OCI-LY7 (cell line): ENCODE measurements at regions not wholly inside any gene's neighbourhood (a gene's known extent, or its start where the extent isn't known, plus 50 kb on each side); places are given as distances from the start of the nearest gene placed in this dataset.

ENCODE experiments used
- BruUV-seq: library from RNA; stranded (reverse); fragments of 400-500 nt; replicated peaks from 2 replicates; lab custom pipeline; 2021; lab: Mats Ljungman, UMichigan
- CTCF ChIA-PET: fragments of 300-600 bp; sonication (Branson Sonifier 250); formaldehyde crosslinking; loops from one replicate; lab custom pipeline; 2022; ENCODE audit warnings: antibody characterized with exemption; ENCODE audit not compliant: unreplicated experiment; lab: Charles Lee
- POLR2A ChIA-PET: fragments of 300-600 bp; sonication (Branson Sonifier 250); formaldehyde crosslinking; loops from one replicate; lab custom pipeline; 2022; ENCODE audit warnings: antibody characterized with exemption; lab: Charles Lee
- DNase-seq: peaks from one replicate; pipeline ENCODE4 v3.0.0-alpha.2; 2015; ENCODE audit warnings: low spot score
- H2AFZ ChIP-seq: fragments of 200-600 bp; sonication (generic), shearing (Covaris generic); 2 replicates; pipeline ENCODE4 v1.6.1; 2014; ENCODE audit warnings: mild to moderate bottlenecking, antibody characterized with exemption, low read length, moderate library complexity
- H3K27ac ChIP-seq: fragments of 200-600 bp; sonication (generic); 2 replicates; pipeline ENCODE4 v1.5.1; 2014; ENCODE audit warnings: mixed run types, low read depth, mild to moderate bottlenecking, moderate library complexity, low read length, inconsistent platforms; ENCODE audit not compliant: poor library complexity, severe bottlenecking
- H3K36me3 ChIP-seq: fragments of 200-600 bp; sonication (generic); 2 replicates; pipeline ENCODE4 v1.6.1; 2014; ENCODE audit warnings: mild to moderate bottlenecking, antibody characterized with exemption, low read length, moderate library complexity, mixed read lengths; ENCODE audit not compliant: insufficient read depth
- H3K4me1 ChIP-seq: fragments of 200-600 bp; sonication (generic); 2 replicates; pipeline ENCODE4 v1.5.1; 2014; ENCODE audit warnings: mild to moderate bottlenecking, low read length; ENCODE audit not compliant: insufficient read depth, poor library complexity, severe bottlenecking
- H3K4me2 ChIP-seq: fragments of 200-600 bp; sonication (generic); 2 replicates; pipeline ENCODE4 v1.6.1; 2014; ENCODE audit warnings: mild to moderate bottlenecking, low read length
- H3K4me3 ChIP-seq: fragments of 200-600 bp; sonication (generic); 2 replicates; pipeline ENCODE4 v1.5.1; 2014; ENCODE audit warnings: mild to moderate bottlenecking, low read depth, low read length; ENCODE audit not compliant: poor library complexity, severe bottlenecking
- H3K79me2 ChIP-seq: fragments of 200-600 bp; sonication (generic); 2 replicates; pipeline ENCODE4 v1.6.1; 2016; ENCODE audit warnings: low read depth, mild to moderate bottlenecking, low read length, moderate library complexity, mixed read lengths; ENCODE audit not compliant: insufficient read depth
- H3K9me2 ChIP-seq: fragments of 200-600 bp; sonication (generic); 2 replicates; pipeline ENCODE4 v1.6.1; 2016; ENCODE audit warnings: mild to moderate bottlenecking, low read length, mixed read lengths; ENCODE audit not compliant: insufficient read depth
- H3K9me3 ChIP-seq: fragments of 200-600 bp; sonication (generic); 2 replicates; pipeline ENCODE4 v1.6.1; 2014; ENCODE audit warnings: mild to moderate bottlenecking, mixed run types, low read length, mixed read lengths
- H4K20me1 ChIP-seq: fragments of 200-600 bp; sonication (generic); 2 replicates; pipeline ENCODE4 v1.6.1; 2014; ENCODE audit warnings: mild to moderate bottlenecking, antibody characterized with exemption, low read length, moderate library complexity, mixed read lengths; ENCODE audit not compliant: insufficient read depth
- EZH2phosphoT487 ChIP-seq: fragments of 200-600 bp; sonication (generic); IDR thresholded peaks from 2 replicates; pipeline ENCODE4 v1.6.1; 2018; ENCODE audit warnings: low read depth, borderline replicate concordance, mild to moderate bottlenecking, mixed run types, antibody characterized with exemption, low read length, moderate library complexity, mixed read lengths
- intact Hi-C: fragments of 100-400 bp; cut with micrococcal nuclease; formaldehyde crosslinking; loops from one replicate; pipeline ENCODE4 v1.10.0; 2022; ENCODE audit not compliant: unreplicated experiment
- TF ChIP-seq, protein P1 (sequence below): fragments of 200-600 bp; sonication (generic); conservative IDR thresholded peaks from 2 replicates; pipeline ENCODE4 v1.5.1; 2014; ENCODE audit warnings: mild to moderate bottlenecking, antibody characterized with exemption, low read length, moderate library complexity, mixed read lengths

DNA sequence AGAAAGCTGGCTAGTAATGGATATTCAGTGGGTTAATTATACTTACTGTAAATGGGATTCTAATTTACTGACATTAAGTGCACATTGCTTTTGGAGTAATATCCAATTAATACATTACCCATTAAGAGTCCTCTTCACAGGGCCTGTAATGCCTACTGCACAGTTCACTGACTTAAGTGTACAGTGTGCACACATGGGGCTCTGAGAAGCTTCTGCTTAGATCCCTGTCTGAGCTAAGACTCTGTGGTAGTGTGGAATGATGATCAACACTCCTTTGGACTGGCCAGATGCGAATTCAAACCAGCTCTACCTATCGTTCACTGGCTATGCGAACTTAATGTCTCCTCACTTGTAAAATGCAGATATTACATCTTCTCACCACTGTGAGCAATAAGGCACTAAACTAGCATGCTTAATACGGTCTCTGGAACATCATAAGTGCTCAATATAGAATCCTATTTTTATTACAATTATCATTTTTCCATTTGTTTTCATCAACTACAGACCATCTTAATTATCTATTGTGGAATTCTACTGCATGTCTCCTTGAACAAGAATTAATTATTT, 53.8 kb upstream of the SEC61G start:
- no TSS peak for BruUV-seq
- Histone ChIP-seq H4K20me1 (no peaks in the 10 kb centered on the region), H3K9me3 (no peaks in the 10 kb centered on the region), H2AFZ (no peak overlapping the region), H3K4me1 (no peaks in the 10 kb centered on the region), H3K79me2 (no peaks in the 10 kb centered on the region), H3K27ac (no peak overlapping the region), H3K4me2 (no peak overlapping the region), H3K4me3 (no peak overlapping the region), H3K9me2 (no peaks in the 10 kb centered on the region), H3K36me3 (no peaks in the 10 kb centered on the region)
- no peak for DNase-seq
- intact Hi-C loops = no loop called here
- ChIA-PET POLR2A (interaction anchor here (0.6 kb wide), 5 partner anchors 17 to 1702 kb away, joined by 3 to 4 read pairs (median 3); no protein-coding TSS in a partner anchor), CTCF (no interaction called here)
- no peak for TF ChIP-seq EZH2phosphoT487
- TF ChIP-seq, protein P1, sequence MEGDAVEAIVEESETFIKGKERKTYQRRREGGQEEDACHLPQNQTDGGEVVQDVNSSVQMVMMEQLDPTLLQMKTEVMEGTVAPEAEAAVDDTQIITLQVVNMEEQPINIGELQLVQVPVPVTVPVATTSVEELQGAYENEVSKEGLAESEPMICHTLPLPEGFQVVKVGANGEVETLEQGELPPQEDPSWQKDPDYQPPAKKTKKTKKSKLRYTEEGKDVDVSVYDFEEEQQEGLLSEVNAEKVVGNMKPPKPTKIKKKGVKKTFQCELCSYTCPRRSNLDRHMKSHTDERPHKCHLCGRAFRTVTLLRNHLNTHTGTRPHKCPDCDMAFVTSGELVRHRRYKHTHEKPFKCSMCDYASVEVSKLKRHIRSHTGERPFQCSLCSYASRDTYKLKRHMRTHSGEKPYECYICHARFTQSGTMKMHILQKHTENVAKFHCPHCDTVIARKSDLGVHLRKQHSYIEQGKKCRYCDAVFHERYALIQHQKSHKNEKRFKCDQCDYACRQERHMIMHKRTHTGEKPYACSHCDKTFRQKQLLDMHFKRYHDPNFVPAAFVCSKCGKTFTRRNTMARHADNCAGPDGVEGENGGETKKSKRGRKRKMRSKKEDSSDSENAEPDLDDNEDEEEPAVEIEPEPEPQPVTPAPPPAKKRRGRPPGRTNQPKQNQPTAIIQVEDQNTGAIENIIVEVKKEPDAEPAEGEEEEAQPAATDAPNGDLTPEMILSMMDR = no peak

DNA sequence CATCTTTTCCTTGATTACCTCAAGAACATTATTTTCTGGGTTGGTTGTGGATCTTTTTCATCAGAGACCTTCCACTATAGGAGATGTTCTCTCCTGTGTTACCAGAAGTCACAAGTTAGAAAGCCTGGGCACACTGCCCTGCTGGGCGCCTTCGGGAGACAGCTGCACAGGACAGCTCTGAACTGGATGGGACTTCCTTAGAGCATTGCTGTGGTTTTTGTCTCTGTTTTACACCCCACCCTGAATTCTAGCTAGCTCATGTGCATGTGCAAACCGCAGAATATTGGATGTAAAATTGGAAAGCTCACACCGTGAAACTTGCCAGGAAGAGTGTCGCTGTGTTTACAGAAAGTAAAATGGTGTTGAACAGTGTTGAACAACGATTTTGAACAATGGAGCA, 54.4 kb upstream of the SEC61G start:
- no peaks in the 10 kb centered on the region for H3K9me3 ChIP-seq
- TF ChIP-seq, protein P1 = no peak
- TF ChIP-seq EZH2phosphoT487 = no peak
- H3K9me2 ChIP-seq = no peaks in the 10 kb centered on the region
- H4K20me1 ChIP-seq = no peaks in the 10 kb centered on the region
- POLR2A ChIA-PET = interaction anchor here (0.6 kb wide), 2 partner anchors 16 to 1703 kb away, joined by 3 read pairs; no protein-coding TSS in a partner anchor
- intact Hi-C loops = no loop called here
- no peak overlapping the region for H2AFZ ChIP-seq
- H3K4me1 ChIP-seq = no peaks in the 10 kb centered on the region
- no peak overlapping the region for H3K4me3 ChIP-seq
- no peak overlapping the region for H3K4me2 ChIP-seq
- CTCF ChIA-PET = no interaction called here
- no peaks in the 10 kb centered on the region for H3K36me3 ChIP-seq
- DNase-seq = no peak
- no peak overlapping the region for H3K27ac ChIP-seq
- no TSS peak for BruUV-seq
- H3K79me2 ChIP-seq = no peaks in the 10 kb centered on the region

DNA sequence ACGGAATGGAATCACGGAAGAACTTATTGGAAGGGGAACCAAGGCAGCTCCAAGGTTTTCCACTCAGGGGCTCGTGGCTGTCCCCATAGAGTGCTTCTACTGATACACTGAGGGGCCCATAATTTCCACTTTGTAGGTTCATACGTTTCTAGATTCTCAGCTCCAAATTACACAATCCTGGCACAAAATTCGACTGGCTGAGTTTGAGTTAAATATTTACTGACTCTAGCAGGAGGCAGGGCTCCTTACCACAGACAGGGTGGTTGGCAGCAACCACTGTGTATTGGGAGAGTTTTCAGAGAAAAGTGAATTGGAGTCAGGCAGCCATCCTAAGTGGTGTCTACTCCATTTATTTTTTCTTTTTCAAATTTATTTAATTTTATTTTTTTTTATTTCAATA, 55.4 kb upstream of the SEC61G start:
- BruUV-seq = no TSS peak
- no peak for TF ChIP-seq EZH2phosphoT487
- TF ChIP-seq, protein P1 = no peak
- Histone ChIP-seq H2AFZ (no peak overlapping the region), H3K79me2 (no peaks in the 10 kb centered on the region), H3K27ac (no peak overlapping the region), H3K9me2 (no peaks in the 10 kb centered on the region), H3K36me3 (no peaks in the 10 kb centered on the region), H3K9me3 (no peaks in the 10 kb centered on the region), H3K4me2 (no peak overlapping the region), H3K4me3 (no peak overlapping the region), H4K20me1 (no peaks in the 10 kb centered on the region), H3K4me1 (no peaks in the 10 kb centered on the region)
- ChIA-PET CTCF (no interaction called here), POLR2A (interaction anchor here (1.0 kb wide), 1 partner anchor 10 kb away, joined by 4 read pairs; no protein-coding TSS in a partner anchor)
- no peak for DNase-seq
- intact Hi-C loops = no loop called here
